CD4-positive, alpha-beta memory T cell (primary cell): ENCODE measurements at regions not wholly inside any gene's neighbourhood (a gene's known extent, or its start where the extent isn't known, plus 50 kb on each side); places are given as distances from the start of the nearest gene placed in this dataset.

Source experiments
- CTCF ChIA-PET: fragments of 350-600 bp; sonication (Branson Sonifier 250); formaldehyde crosslinking; loops from one replicate; lab custom pipeline; 2021; ENCODE audit warnings: inconsistent platforms; ENCODE audit not compliant: partially characterized antibody; lab: Charles Lee
- POLR2A ChIA-PET: fragments of 350-600 bp; sonication (Branson Sonifier 250); formaldehyde crosslinking; loops from one replicate; lab custom pipeline; 2021; ENCODE audit not compliant: partially characterized antibody; lab: Charles Lee
- DNase-seq, 5 donors: peaks; one replicate each; pipeline versions ENCODE4 v3.0.0 to v3.0.0-alpha.2; 2020 to 2022; ENCODE audit warnings: mixed read lengths in 1 of 5
- H3K27ac ChIP-seq: one replicate; pipeline ENCODE4 v1.7.0; 2013; ENCODE audit warnings: low read depth, low read length
- H3K27me3 ChIP-seq: 2 replicates; pipeline ENCODE4 v1.7.0; 2013; ENCODE audit warnings: mild to moderate bottlenecking, low read length, moderate library complexity; ENCODE audit not compliant: insufficient read depth
- H3K36me3 ChIP-seq: 2 replicates; pipeline ENCODE4 v1.7.0; 2013; ENCODE audit warnings: mild to moderate bottlenecking, low read length, moderate library complexity; ENCODE audit not compliant: insufficient read depth
- H3K4me1 ChIP-seq: 2 replicates; pipeline ENCODE4 v1.7.0; 2013; ENCODE audit warnings: mild to moderate bottlenecking, low read length, moderate library complexity; ENCODE audit not compliant: insufficient read depth
- H3K4me3 ChIP-seq, 2 donors: one replicate each; pipeline ENCODE4 v1.7.0; 2013; ENCODE audit warnings: low read length in 2 of 2, mild to moderate bottlenecking in 1 of 2
- H3K9me3 ChIP-seq, 2 donors: one replicate each; pipeline ENCODE4 v1.7.0; 2013; ENCODE audit warnings: low read length in 2 of 2, control low read depth in 1 of 2; ENCODE audit not compliant: control insufficient read depth in 1 of 2
- H3K27ac Mint-ChIP-seq, 7 donors: one replicate each; pipeline ENCODE4 v1.8.0; 2020 to 2021; ENCODE audit warnings: mixed read lengths in 7 of 7, mild to moderate bottlenecking in 6 of 7, inconsistent platforms in 3 of 7, moderate library complexity in 3 of 7
- H3K27me3 Mint-ChIP-seq, 2 donors: one replicate each; pipeline ENCODE4 v1.8.0; 2020 to 2021; ENCODE audit warnings: mixed read lengths in 2 of 2
- H3K36me3 Mint-ChIP-seq, 2 donors: one replicate each; pipeline ENCODE4 v1.8.0; 2020 to 2021; ENCODE audit warnings: mixed read lengths in 2 of 2, inconsistent platforms in 1 of 2, mild to moderate bottlenecking in 1 of 2
- H3K4me1 Mint-ChIP-seq, 4 donors: one replicate each; pipeline ENCODE4 v1.8.0; 2020 to 2021; ENCODE audit warnings: mixed read lengths in 4 of 4, mild to moderate bottlenecking in 1 of 4
- H3K4me3 Mint-ChIP-seq, 8 donors: one replicate each; pipeline ENCODE4 v1.8.0; 2020 to 2021; ENCODE audit warnings: mixed read lengths in 8 of 8, mild to moderate bottlenecking in 7 of 8, moderate library complexity in 6 of 8, inconsistent platforms in 3 of 8
- H3K9me3 Mint-ChIP-seq, 8 donors: one replicate each; pipeline ENCODE4 v1.8.0; 2020 to 2021; ENCODE audit warnings: mixed read lengths in 8 of 8, mild to moderate bottlenecking in 5 of 8, inconsistent platforms in 3 of 8, moderate library complexity in 1 of 8
- intact Hi-C: fragments of 100-400 bp; cut with micrococcal nuclease; formaldehyde crosslinking; loops from one replicate; pipeline ENCODE4 v1.15.1; 2023

DNA sequence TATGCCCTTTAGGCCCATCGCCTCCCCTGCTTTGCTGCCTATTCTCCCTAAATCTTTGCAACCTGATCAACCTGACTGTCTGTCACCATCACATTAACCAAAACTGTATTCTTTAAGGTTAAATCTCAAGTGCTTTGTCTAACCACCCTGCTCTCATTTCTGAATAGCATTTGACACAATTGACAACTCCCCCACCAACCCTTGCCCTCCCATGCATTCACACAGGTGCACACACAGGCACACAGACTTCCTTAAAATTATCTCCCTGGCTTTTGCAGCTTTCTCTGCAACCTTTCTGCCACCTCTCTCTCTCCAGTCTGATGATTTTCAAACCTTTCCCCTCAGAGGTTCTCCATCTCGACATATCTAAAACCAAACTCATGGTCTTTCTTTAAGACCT is 64.6 kb upstream of the ST8SIA3 start:
- peaks cover 2 to 3% of the 10 kb centered on the region in 2 donors for H3K27me3 Mint-ChIP-seq
- H3K9me3 ChIP-seq: no peaks in the 10 kb centered on the region
- H3K9me3 Mint-ChIP-seq: peaks cover 0 to 21% (median 12%) of the 10 kb centered on the region in 8 donors
- DNase-seq: no peak
- no peak overlapping the region for H3K27ac ChIP-seq
- intact Hi-C loops: no loop called here
- no peaks in the 10 kb centered on the region for H3K27me3 ChIP-seq
- H3K4me1 Mint-ChIP-seq: no peaks in the 10 kb centered on the region
- no peak overlapping the region for H3K4me3 ChIP-seq
- H3K4me1 ChIP-seq: no peaks in the 10 kb centered on the region
- H3K36me3 Mint-ChIP-seq: no peaks in the 10 kb centered on the region
- no peak overlapping the region for H3K27ac Mint-ChIP-seq
- no peak overlapping the region for H3K4me3 Mint-ChIP-seq
- CTCF ChIA-PET: no interaction called here
- POLR2A ChIA-PET: no interaction called here
- no peaks in the 10 kb centered on the region for H3K36me3 ChIP-seq

DNA sequence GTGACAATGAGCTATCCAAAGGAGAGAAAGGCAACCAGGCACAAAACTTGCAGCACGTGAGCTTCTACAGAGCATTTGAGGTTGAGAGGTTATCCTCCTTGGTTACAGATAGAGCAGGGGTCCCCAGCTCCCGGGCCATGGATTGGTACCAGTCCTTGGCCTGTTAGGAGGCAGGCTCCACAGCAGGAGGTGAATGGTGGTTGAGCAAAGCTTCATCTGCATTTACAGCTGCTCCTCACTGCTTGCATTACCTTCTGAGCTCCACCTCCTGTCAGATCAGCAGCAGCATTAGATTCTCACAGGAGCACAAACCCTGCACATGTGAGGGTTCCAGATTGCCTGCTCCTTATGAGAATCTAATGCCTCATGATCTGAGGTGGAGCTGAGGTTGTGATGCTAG is 57.8 kb upstream of the ST8SIA3 start:
- Mint-ChIP-seq H3K36me3 (no peaks in the 10 kb centered on the region), H3K27me3 (peaks cover 2 to 3% of the 10 kb centered on the region in 2 donors), H3K27ac (no peak overlapping the region), H3K4me1 (no peaks in the 10 kb centered on the region), H3K4me3 (no peak overlapping the region), H3K9me3 (peaks cover 0 to 8% (median under 1%) of the 10 kb centered on the region in 8 donors)
- intact Hi-C loops: no loop called here
- H3K27ac ChIP-seq: no peak overlapping the region
- no peaks in the 10 kb centered on the region for H3K4me1 ChIP-seq
- H3K36me3 ChIP-seq: no peaks in the 10 kb centered on the region
- no peaks in the 10 kb centered on the region for H3K27me3 ChIP-seq
- DNase-seq: no peak
- POLR2A ChIA-PET: no interaction called here
- no peak overlapping the region for H3K4me3 ChIP-seq
- no peaks in the 10 kb centered on the region for H3K9me3 ChIP-seq
- CTCF ChIA-PET: no interaction called here

DNA sequence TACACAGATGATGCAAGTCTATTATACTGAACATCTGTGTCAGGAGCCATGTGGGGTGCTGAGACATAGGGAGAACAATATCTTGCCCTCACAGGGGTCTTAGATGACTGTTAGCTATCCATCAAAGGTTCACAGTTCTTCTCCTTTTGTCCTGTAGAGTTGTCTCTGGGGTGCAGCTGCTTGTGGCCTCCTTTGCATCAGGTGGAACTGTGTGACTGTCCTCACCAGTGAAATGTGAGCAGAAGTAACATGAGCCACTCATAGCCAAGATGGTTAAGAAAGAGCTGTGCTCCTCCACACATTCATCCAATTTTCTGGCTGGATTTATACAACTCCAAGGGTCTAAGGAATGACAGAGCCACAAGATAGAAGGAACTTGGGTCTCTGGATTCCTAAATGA is 56.0 kb upstream of the ST8SIA3 start:
- Histone ChIP-seq H3K4me1 (no peaks in the 10 kb centered on the region), H3K36me3 (no peaks in the 10 kb centered on the region), H3K27ac (no peak overlapping the region), H3K9me3 (no peaks in the 10 kb centered on the region), H3K27me3 (no peaks in the 10 kb centered on the region), H3K4me3 (no peak overlapping the region)
- Mint-ChIP-seq H3K27me3 (peaks cover 3 to 4% of the 10 kb centered on the region in 2 donors), H3K4me3 (no peak overlapping the region), H3K9me3 (no peaks in the 10 kb centered on the region), H3K27ac (no peak overlapping the region), H3K36me3 (no peaks in the 10 kb centered on the region), H3K4me1 (no peaks in the 10 kb centered on the region)
- POLR2A ChIA-PET: no interaction called here
- intact Hi-C loops: no loop called here
- CTCF ChIA-PET: no interaction called here
- DNase-seq: no peak

DNA sequence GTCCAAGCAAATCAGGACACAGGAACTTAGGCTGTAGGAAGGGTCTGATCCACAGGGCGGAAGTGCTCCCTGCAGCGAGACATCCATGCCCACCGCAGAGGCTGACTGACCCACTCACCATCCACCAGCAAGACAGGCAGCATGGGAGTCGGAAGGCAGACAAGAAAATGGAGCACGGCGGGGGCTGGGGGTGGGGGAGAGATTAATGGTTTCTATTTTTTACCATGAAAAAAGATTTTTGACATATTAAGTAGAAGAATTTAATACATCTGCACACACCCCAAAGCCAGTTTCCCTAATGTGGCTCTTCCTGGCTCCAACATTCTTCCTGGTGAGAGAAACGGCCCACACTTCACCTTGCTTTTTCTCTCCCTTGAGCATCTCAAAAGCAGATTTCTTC is 55.1 kb upstream of the ST8SIA3 start:
- Mint-ChIP-seq H3K4me1 (no peaks in the 10 kb centered on the region), H3K27ac (no peak overlapping the region), H3K4me3 (no peak overlapping the region), H3K9me3 (peaks cover 0 to 4% (median 0%) of the 10 kb centered on the region in 8 donors), H3K27me3 (peaks cover 4 to 7% of the 10 kb centered on the region in 2 donors), H3K36me3 (no peaks in the 10 kb centered on the region)
- Histone ChIP-seq H3K4me3 (no peak overlapping the region), H3K36me3 (no peaks in the 10 kb centered on the region), H3K27me3 (no peaks in the 10 kb centered on the region), H3K27ac (no peak overlapping the region), H3K4me1 (no peaks in the 10 kb centered on the region), H3K9me3 (no peaks in the 10 kb centered on the region)
- no peak for DNase-seq
- POLR2A ChIA-PET: no interaction called here
- CTCF ChIA-PET: no interaction called here
- intact Hi-C loops: no loop called here

DNA sequence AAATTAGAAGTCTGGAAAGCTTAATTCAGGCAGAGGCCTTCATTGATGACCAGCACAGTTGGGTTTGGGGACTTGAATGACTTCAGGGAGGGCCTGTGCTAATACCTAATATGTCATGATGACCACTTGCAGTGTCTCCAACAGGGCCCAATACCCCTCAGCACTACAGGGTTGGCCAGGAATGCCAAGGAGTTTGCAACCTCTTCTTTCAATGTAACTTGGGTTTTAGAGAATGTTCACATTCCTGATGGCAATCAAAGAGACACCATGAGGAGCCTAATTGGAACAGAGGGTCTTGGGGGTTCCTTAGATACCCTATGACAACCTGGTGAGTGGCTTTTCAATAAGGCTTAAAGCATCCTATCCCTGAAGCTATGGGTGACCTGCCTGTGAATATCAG is 52.4 kb upstream of the ST8SIA3 start:
- intact Hi-C loops: no loop called here
- H3K4me3 Mint-ChIP-seq: no peak overlapping the region
- Histone ChIP-seq H3K27ac (no peak overlapping the region), H3K9me3 (no peaks in the 10 kb centered on the region), H3K4me3 (no peak overlapping the region), H3K36me3 (no peaks in the 10 kb centered on the region), H3K27me3 (no peaks in the 10 kb centered on the region), H3K4me1 (no peaks in the 10 kb centered on the region)
- no peaks in the 10 kb centered on the region for H3K4me1 Mint-ChIP-seq
- ChIA-PET CTCF (interaction anchor here (0.6 kb wide), 1 partner anchor 192 kb away, joined by 3 read pairs; no protein-coding TSS in a partner anchor), POLR2A (no interaction called here)
- H3K9me3 Mint-ChIP-seq: peaks cover 0 to 4% (median 0%) of the 10 kb centered on the region in 8 donors
- H3K36me3 Mint-ChIP-seq: no peaks in the 10 kb centered on the region
- no peak overlapping the region for H3K27ac Mint-ChIP-seq
- H3K27me3 Mint-ChIP-seq: peaks cover 1 to 7% of the 10 kb centered on the region in 2 donors
- no peak for DNase-seq

DNA sequence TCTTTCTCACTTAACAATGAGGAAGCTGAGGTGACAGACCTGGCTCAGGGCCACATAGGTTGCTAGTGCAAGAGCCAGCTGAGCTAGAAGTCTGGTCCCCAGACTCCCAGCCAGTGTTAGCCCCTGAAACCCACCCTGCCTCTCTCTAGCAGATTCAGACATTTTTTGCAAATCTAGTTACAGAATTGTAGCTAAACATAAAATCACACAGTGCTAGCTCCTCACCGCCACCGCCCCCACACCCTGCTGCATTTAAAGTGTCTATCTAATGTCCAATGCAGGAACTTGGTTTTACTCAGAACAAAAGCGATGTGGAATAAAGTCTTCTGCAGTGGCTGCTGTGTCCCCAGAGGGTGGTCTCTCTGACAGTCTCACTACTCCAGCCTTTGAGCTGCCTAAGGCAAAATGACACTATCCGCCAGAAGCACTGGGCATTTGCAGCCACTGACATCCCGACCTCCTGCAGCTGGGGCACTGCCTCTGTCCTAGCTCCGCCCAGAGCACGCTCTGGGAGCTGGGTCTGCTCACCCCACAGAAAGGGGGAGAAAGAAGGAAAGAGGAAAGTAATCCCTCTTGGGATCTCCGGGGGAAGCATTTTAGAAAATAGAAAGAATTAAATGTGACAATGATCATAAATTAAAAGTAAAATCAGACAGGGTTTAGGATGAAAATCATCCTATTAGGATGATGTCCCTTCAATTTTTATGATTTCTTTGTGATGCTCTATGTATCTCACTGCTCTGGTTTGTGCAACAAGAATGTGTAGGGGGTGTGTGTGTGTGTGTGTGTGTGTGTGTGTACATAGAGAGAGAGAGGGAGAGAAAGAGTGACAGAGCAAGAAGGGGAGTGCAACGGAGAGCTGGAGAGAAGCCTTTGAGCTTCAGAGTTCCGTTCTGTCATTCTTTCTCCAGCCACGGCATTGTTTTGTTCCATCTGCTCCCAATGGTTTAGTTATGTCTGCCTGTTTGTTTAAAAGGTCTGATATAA is 50.5 kb upstream of the ST8SIA3 start:
- Histone ChIP-seq H3K27ac (no peak overlapping the region), H3K9me3 (no peaks in the 10 kb centered on the region), H3K27me3 (no peaks in the 10 kb centered on the region), H3K4me3 (no peak overlapping the region), H3K4me1 (no peaks in the 10 kb centered on the region), H3K36me3 (no peaks in the 10 kb centered on the region)
- intact Hi-C loops: no loop called here
- H3K27me3 Mint-ChIP-seq: peaks cover 1 to 7% of the 10 kb centered on the region in 2 donors
- POLR2A ChIA-PET: no interaction called here
- H3K36me3 Mint-ChIP-seq: no peaks in the 10 kb centered on the region
- CTCF ChIA-PET: no interaction called here
- H3K27ac Mint-ChIP-seq: no peak overlapping the region
- H3K4me3 Mint-ChIP-seq: no peak overlapping the region
- no peak for DNase-seq
- H3K4me1 Mint-ChIP-seq: no peaks in the 10 kb centered on the region
- peaks cover 0 to 4% (median under 1%) of the 10 kb centered on the region in 8 donors for H3K9me3 Mint-ChIP-seq
